ACC112 (cell line): ENCODE measurements at regions not wholly inside any gene's neighbourhood (a gene's known extent, or its start where the extent isn't known, plus 50 kb on each side); places are given as distances from the start of the nearest gene placed in this dataset.

Source experiments
- H2AFZ ChIP-seq: fragments of 200-600 bp; sonication (generic); one replicate; pipeline ENCODE4 v1.6.0; 2017; ENCODE audit warnings: antibody characterized with exemption, low read length; ENCODE audit not compliant: unreplicated experiment
- H3K27ac ChIP-seq: fragments of 200-600 bp; sonication (generic); 2 replicates; pipeline ENCODE4 v1.5.1; 2014; ENCODE audit warnings: low read depth, mild to moderate bottlenecking, antibody characterized with exemption, low read length, moderate library complexity
- H3K27me3 ChIP-seq: fragments of 200-600 bp; sonication (generic); 2 replicates; pipeline ENCODE4 v1.6.1; 2014; ENCODE audit warnings: mild to moderate bottlenecking, antibody characterized with exemption, low read length, moderate library complexity, mixed read lengths; ENCODE audit not compliant: insufficient read depth
- H3K36me3 ChIP-seq: fragments of 200-600 bp; sonication (generic); 2 replicates; pipeline ENCODE4 v1.6.1; 2016; ENCODE audit warnings: mild to moderate bottlenecking, antibody characterized with exemption, low read length, moderate library complexity, mixed read lengths; ENCODE audit not compliant: insufficient read depth
- H3K4me1 ChIP-seq: fragments of 200-600 bp; sonication (generic); one replicate; pipeline ENCODE4 v1.6.1; 2016; ENCODE audit warnings: low read length, mixed read lengths; ENCODE audit not compliant: insufficient read depth, unreplicated experiment, control insufficient read depth
- H3K4me3 ChIP-seq: fragments of 200-600 bp; sonication (generic); 2 replicates; pipeline ENCODE4 v1.5.1; 2014; ENCODE audit warnings: mild to moderate bottlenecking, low read depth, low read length
- H3K79me2 ChIP-seq: fragments of 200-600 bp; sonication (generic); one replicate; pipeline ENCODE4 v1.6.0; 2016; ENCODE audit warnings: low read length; ENCODE audit not compliant: control insufficient read depth, unreplicated experiment, insufficient read depth

DNA sequence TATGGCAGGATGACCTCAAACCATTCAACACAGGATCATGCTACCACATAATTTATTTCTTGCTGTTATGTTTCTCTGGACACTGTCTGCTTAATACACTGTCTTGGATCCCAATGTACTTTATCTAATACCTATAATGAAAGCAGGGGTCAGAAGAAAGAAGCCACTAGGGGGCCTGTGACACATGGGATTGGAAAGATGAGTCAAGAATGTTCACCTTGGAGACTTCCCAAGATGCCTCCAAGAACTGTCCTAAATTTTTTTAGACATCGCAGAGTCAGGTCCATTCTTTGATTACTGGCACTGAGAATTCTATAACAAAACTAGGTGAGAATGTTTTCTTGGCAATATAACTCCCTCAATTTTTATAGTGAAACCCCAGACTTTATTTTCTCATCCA, 305.8 kb upstream of the SMARCA2 start:
- H2AFZ ChIP-seq = no peak overlapping the region
- no peak overlapping the region for H3K4me3 ChIP-seq
- H3K4me1 ChIP-seq = no peaks in the 10 kb centered on the region

GRCh38 chr9:1712861-1713450, 302.2 kb upstream of the SMARCA2 start:
- no peak overlapping the region for H2AFZ ChIP-seq
- no peak overlapping the region for H3K27ac ChIP-seq
- no peaks in the 10 kb centered on the region for H3K27me3 ChIP-seq
- no peaks in the 10 kb centered on the region for H3K79me2 ChIP-seq
- H3K36me3 ChIP-seq = no peaks in the 10 kb centered on the region
- no peak overlapping the region for H3K4me3 ChIP-seq
- no peaks in the 10 kb centered on the region for H3K4me1 ChIP-seq

More for the DNA sequence above, 305.8 kb upstream of the SMARCA2 start:
- Histone ChIP-seq H3K36me3 (no peaks in the 10 kb centered on the region), H3K27ac (no peak overlapping the region), H3K79me2 (no peaks in the 10 kb centered on the region), H3K27me3 (no peaks in the 10 kb centered on the region)

- H3K4me3 ChIP-seq = no peak overlapping the region
- no peak overlapping the region for H2AFZ ChIP-seq
- H3K36me3 ChIP-seq = no peaks in the 10 kb centered on the region
- H3K27ac ChIP-seq = no peak overlapping the region
- no peaks in the 10 kb centered on the region for H3K27me3 ChIP-seq
- no peaks in the 10 kb centered on the region for H3K79me2 ChIP-seq
- H3K4me1 ChIP-seq = no peaks in the 10 kb centered on the region
Measured at GRCh38 chr9:1713841-1714240, 301.3 kb upstream of the SMARCA2 start.

- Histone ChIP-seq H3K27me3 (no peaks in the 10 kb centered on the region), H2AFZ (no peak overlapping the region), H3K4me3 (no peak overlapping the region), H3K36me3 (no peaks in the 10 kb centered on the region), H3K79me2 (no peaks in the 10 kb centered on the region), H3K4me1 (no peaks in the 10 kb centered on the region), H3K27ac (no peak overlapping the region)
Measured at GRCh38 chr9:1717882-1718281, 297.3 kb upstream of the SMARCA2 start.

DNA sequence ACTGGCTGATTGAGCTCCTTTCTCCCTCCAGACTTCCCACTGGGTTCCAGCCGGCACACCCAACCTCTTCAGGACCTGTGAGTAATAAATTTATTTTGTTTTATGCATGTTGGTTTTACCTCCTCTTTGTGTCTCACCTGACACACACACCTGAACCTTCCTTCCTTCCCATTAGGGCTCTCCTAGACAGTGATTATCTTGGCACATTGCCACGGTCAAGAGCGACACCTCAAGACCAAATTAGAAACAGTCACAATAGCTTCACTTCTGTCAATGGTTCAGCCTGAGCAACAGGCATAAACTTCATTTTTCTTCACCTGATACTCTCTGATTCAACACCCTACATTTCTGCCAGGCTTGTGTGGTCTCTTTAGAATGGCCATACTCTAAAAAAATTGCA, 296.3 kb upstream of the SMARCA2 start:
- Histone ChIP-seq H2AFZ (no peak overlapping the region), H3K27ac (no peak overlapping the region), H3K4me3 (no peak overlapping the region), H3K79me2 (no peaks in the 10 kb centered on the region), H3K36me3 (no peaks in the 10 kb centered on the region), H3K27me3 (no peaks in the 10 kb centered on the region), H3K4me1 (no peaks in the 10 kb centered on the region)

DNA sequence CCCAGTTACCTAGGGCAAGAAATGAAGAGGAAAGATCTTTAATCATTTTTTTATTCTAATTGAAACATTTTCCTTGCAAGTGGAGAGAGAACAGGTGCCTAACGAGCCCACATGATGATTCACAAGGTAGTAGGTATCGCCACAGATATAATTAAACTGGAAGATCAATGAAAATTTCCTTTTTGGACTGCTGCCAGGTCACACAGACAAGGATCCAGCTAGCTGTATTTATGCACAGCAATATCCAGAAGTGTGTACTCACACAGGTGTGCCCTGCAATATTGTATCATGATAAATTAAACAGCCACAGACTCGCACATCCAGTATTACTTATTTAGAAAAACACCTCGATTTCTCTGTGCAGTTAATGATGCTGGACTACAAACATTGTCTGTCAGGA, 294.0 kb upstream of the SMARCA2 start:
- Histone ChIP-seq H3K27me3 (no peaks in the 10 kb centered on the region), H3K27ac (no peak overlapping the region), H3K36me3 (no peaks in the 10 kb centered on the region), H3K79me2 (no peaks in the 10 kb centered on the region), H2AFZ (no peak overlapping the region), H3K4me3 (no peak overlapping the region), H3K4me1 (no peaks in the 10 kb centered on the region)

DNA sequence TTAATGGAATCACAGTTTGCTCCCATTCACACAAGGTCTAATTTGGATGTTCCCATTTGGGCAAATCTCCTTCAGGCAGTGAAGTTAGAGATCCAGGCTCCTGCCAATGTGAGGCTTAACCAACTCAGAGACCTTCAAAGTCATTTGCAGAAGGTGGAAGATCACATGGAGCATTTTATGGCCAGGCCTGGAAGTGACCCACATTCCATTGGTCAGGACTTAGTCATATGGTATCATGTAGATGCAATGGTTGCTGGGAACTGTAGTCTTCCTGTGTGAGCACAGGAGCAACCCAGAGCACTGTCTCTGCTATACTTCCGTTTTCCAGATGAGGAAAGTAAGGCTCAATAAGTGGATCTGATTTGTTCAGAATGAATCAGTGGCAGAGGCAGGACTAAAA, 292.7 kb upstream of the SMARCA2 start:
- Histone ChIP-seq H3K79me2 (no peaks in the 10 kb centered on the region), H3K36me3 (no peaks in the 10 kb centered on the region), H3K27ac (no peak overlapping the region), H2AFZ (no peak overlapping the region), H3K27me3 (no peaks in the 10 kb centered on the region), H3K4me3 (no peak overlapping the region), H3K4me1 (no peaks in the 10 kb centered on the region)

- Histone ChIP-seq H3K27ac (no peak overlapping the region), H2AFZ (no peak overlapping the region), H3K79me2 (no peaks in the 10 kb centered on the region), H3K4me3 (no peak overlapping the region), H3K36me3 (no peaks in the 10 kb centered on the region), H3K4me1 (no peaks in the 10 kb centered on the region), H3K27me3 (no peaks in the 10 kb centered on the region)
Measured at GRCh38 chr9:1723522-1724015, 291.6 kb upstream of the SMARCA2 start.

DNA sequence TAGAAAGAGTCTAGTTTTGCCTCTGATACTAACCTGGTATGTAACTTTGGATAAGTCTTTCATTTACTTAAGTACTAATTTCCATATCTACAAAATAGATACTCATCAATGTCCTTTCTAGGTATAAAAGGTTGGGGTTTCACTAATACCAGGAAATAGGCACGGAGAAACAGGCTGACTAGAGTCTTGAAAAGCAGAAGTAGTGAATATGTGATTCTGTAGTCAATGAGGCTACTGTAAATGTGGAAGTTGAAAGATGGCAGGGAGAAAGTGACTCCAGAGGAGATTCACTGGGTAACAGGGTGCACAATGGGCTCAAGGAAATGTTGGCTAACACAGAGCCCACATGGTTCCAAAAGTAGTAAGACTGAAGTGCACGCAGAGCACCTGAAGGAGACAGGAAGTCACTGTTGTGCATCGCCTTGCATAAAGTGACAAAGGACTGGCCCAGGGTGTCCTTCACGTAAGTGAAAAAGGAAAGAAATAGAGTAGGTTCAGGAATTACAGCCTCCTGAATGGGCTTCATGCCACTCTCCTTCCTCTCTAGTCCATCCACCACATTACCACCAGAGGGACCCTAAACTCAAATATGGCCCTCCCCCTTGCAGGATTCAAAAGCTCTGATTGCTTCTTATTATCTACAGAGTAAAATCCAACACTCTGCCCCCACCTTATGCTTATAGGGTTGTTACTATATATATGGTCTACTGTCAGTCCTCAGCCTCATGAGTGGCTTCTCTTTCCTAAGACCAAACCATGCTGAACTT, 288.0 kb upstream of the SMARCA2 start:
- H2AFZ ChIP-seq = no peak overlapping the region
- H3K4me3 ChIP-seq = no peak overlapping the region
- no peaks in the 10 kb centered on the region for H3K79me2 ChIP-seq
- H3K4me1 ChIP-seq = no peaks in the 10 kb centered on the region
- H3K27me3 ChIP-seq = no peaks in the 10 kb centered on the region
- no peak overlapping the region for H3K27ac ChIP-seq
- no peaks in the 10 kb centered on the region for H3K36me3 ChIP-seq

DNA sequence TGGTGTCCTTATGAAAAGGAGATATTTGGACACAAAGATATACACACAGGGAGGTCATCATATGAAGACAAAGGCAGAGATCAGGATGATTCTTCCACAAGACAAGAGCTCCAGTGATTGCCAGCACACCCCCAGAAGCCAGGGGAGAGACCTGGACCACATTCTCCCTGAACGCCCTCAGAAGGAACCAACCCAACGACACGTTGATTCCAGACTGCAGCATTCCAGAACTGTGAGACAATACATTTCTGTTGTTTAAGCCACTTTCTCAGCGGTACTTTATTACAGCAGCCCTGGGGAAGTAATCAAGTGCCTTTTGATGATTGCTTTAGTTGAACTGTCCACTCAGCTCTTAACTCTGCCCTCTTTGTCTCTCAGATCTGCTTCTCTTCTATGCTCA, 285.5 kb upstream of the SMARCA2 start:
- Histone ChIP-seq H3K4me3 (no peak overlapping the region), H3K79me2 (no peaks in the 10 kb centered on the region), H3K4me1 (no peaks in the 10 kb centered on the region), H3K27ac (no peak overlapping the region), H3K27me3 (no peaks in the 10 kb centered on the region), H3K36me3 (no peaks in the 10 kb centered on the region), H2AFZ (no peak overlapping the region)

DNA sequence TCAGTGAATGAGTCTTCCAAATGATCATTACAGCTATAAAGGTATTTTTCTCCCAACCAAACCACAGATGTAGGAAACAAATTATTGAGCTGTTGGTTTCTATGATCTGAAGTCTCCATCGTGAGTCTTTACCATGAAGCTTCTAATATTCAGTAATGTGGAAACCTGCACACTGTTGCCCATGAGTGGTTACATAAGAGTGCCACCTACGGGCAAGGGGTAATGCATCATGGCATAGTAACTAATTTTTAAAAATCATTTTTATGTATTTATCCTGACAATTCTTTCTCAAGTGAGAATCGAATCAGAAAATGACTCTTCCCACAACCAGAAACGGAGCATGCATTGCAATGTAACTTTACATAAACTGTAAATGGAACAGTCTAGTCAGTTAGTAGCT, 282.5 kb upstream of the SMARCA2 start:
- Histone ChIP-seq H3K4me3 (no peak overlapping the region), H3K27ac (no peak overlapping the region), H3K79me2 (no peaks in the 10 kb centered on the region), H3K4me1 (no peaks in the 10 kb centered on the region), H3K27me3 (no peaks in the 10 kb centered on the region), H2AFZ (no peak overlapping the region), H3K36me3 (no peaks in the 10 kb centered on the region)
